Ectodermal cell (in vitro differentiated cells): ENCODE measurements at regions not wholly inside any gene's neighbourhood (a gene's known extent, or its start where the extent isn't known, plus 50 kb on each side); places are given as distances from the start of the nearest gene placed in this dataset.

Experiments used
- H3K27ac ChIP-seq: 2 replicates; pipeline ENCODE4 v1.7.0; 2013; ENCODE audit warnings: mild to moderate bottlenecking, low read depth, low read length; ENCODE audit not compliant: insufficient read depth, poor library complexity, severe bottlenecking
- H3K27me3 ChIP-seq: 2 replicates; pipeline ENCODE4 v1.7.0; 2013; ENCODE audit warnings: mild to moderate bottlenecking, low read length; ENCODE audit not compliant: insufficient read depth, control insufficient read depth, poor library complexity, severe bottlenecking
- H3K36me3 ChIP-seq: one replicate; pipeline ENCODE4 v1.7.0; 2013; ENCODE audit warnings: low read length; ENCODE audit not compliant: control insufficient read depth, insufficient read depth
- H3K4me1 ChIP-seq: one replicate; pipeline ENCODE4 v1.7.0; 2013; ENCODE audit warnings: low read length; ENCODE audit not compliant: control insufficient read depth, insufficient read depth
- H3K4me3 ChIP-seq: 2 replicates; pipeline ENCODE4 v1.7.0; 2013; ENCODE audit warnings: low read depth, low read length, control low read depth; ENCODE audit not compliant: insufficient read depth
- H3K9me3 ChIP-seq: 2 replicates; pipeline ENCODE4 v1.7.0; 2013; ENCODE audit warnings: mild to moderate bottlenecking, low read length, moderate library complexity; ENCODE audit not compliant: control insufficient read depth
- WGBS, 2 experiments: methylation state at CpG; one replicate each; pipeline ENCODE4 v1.1.7; 2013; ENCODE audit warnings: missing lambda C conversion rate in 2 of 2; 5-methylcytosine and 5-hydroxymethylcytosine counted together

DNA sequence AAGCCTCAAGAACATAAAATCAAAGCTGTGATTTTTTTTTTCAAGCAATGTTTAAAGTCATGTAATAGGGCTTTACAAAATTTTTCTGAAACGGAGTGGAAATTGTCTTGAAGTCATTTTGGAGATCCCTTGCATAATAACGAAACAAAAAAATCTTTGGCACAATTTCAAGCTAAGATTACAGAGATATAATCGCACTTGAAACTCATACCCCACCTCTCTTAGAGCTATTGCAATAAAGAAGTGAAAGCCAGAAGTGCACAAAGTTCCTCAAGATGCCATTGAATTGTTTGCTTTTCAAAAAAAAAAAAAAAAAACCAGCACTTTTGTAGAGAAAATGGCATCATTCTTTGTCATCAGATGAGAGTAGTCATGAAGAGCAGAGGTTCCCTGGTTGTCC lies 152.3 kb downstream of the PAX3 start:
- 88 to 92% methylated on average over 3 of the region's 3 CpGs for WGBS, 2 experiments
- H3K9me3 ChIP-seq: no peaks in the 10 kb centered on the region
- no peaks in the 10 kb centered on the region for H3K27me3 ChIP-seq
- H3K4me3 ChIP-seq: no peak overlapping the region
- no peaks in the 10 kb centered on the region for H3K36me3 ChIP-seq
- no peak overlapping the region for H3K27ac ChIP-seq
- no peaks in the 10 kb centered on the region for H3K4me1 ChIP-seq

DNA sequence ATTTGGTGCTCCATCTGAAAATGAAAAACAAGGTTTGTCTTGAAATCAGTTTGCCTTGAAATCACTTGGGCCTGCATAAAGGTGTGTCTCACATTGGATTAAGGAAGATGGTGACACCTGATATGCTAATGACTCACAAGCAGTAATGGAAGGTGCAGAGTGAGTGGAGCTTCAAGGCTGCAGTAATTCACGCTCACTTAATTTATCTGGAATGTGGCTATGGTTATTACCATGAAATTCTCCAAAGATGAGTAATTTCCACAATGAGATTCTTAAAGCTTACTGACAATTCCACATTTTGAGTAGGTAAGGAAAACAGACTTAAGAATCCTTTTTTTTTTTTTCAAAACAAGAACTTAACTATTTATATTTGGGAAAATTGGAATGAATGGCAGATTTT lies 156.8 kb downstream of the PAX3 start:
- Histone ChIP-seq H3K36me3 (no peaks in the 10 kb centered on the region), H3K27me3 (no peaks in the 10 kb centered on the region), H3K27ac (no peak overlapping the region), H3K4me1 (no peaks in the 10 kb centered on the region), H3K4me3 (no peak overlapping the region), H3K9me3 (no peaks in the 10 kb centered on the region)
- 87 to 100% methylated on average over 1 of the region's 1 CpG for WGBS, 2 experiments

DNA sequence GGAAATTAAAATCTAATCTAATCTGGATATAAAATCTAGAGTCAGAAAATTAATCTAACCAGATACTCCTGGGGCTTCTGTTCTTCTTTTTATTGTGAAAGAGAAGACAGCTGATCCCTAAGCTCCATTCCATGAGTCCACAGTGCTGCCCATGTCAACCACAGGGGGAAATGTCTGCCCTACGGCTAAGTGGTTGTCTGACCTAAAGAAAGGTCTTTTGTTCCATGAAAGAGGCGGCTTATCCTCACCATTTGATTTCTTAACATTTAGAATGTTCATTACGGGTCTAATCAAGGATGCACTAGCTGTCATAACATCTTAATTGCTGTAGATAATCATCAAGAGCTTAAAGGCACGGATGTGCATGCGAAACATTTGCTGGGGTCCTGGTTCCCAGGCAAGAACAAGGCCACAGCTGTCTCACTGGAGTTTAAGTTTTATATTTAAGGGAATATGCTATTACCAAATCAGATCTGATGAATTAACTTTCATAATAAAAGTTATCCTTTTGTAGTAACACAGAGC lies 162.6 kb downstream of the PAX3 start:
- Histone ChIP-seq H3K36me3 (no peaks in the 10 kb centered on the region), H3K4me1 (no peaks in the 10 kb centered on the region), H3K27me3 (no peaks in the 10 kb centered on the region), H3K27ac (no peak overlapping the region), H3K4me3 (no peak overlapping the region), H3K9me3 (no peaks in the 10 kb centered on the region)
- 72 to 78% methylated on average over 5 of the region's 5 CpGs for WGBS, 2 experiments

DNA sequence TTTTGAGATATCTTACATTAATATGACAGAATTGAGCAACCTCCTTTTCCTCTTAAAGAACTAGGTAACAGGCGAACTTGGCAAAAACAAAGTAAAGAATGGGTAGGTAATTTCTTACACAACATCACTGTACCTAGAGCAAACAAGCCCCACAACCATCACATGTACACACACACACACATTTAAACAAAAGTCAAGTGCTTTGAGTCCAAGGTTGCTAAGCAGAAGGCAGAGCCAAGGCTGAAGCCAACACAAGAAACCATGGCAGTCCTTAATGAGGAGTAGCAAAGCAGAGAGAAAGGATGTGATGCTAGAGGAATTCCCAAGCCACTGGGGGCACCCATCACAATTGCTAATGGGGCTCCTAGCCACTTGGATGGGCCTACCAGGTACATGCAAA lies 164.1 kb downstream of the PAX3 start:
- no CpG with 5 or more reads among the region's 1 CpG for WGBS, 2 experiments
- Histone ChIP-seq H3K4me1 (no peaks in the 10 kb centered on the region), H3K9me3 (no peaks in the 10 kb centered on the region), H3K4me3 (no peak overlapping the region), H3K36me3 (no peaks in the 10 kb centered on the region), H3K27me3 (no peaks in the 10 kb centered on the region), H3K27ac (no peak overlapping the region)

DNA sequence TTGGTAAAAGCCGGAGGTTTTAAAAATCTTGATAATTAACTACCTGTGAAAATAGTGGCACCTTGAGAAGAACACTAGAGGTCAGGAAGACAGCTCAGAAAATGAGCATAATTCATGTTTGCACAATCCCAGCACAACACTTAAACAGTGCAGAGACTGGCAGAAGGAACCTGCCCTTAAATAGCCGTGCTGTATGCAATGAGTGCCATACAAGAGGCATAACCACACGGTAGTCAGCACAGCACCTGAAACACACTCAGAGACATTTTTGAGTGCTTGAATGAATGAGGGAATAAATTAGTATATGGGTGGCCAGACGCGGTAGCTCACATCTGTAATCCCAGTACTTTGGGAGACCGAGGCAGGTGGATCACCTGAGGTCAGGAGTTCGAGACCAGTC lies 164.9 kb downstream of the PAX3 start:
- no peaks in the 10 kb centered on the region for H3K27me3 ChIP-seq
- H3K9me3 ChIP-seq: no peaks in the 10 kb centered on the region
- H3K4me1 ChIP-seq: no peaks in the 10 kb centered on the region
- no peaks in the 10 kb centered on the region for H3K36me3 ChIP-seq
- 90 to 97% methylated on average over 6 to 7 of the region's 7 CpGs for WGBS, 2 experiments
- no peak overlapping the region for H3K27ac ChIP-seq
- no peak overlapping the region for H3K4me3 ChIP-seq

DNA sequence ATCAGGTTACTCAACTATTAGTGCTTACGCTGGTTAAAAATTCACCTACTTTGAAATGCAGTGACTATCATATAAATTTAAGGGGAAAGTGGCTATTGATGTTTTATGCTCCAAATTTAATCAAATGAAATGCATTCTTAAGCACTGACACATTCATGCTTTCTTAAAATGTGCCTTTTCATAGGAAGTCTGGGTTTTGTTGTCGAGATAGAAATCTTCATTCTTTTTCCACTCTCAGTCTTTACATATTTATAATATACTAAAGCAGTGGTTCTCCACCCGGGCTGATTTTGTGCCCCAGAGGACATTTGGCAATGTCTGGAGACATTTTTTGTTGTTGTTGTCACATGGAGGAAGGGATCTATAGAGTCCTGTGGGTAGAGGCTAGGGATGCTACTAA lies 167.9 kb downstream of the PAX3 start:
- WGBS, 2 experiments: 91 to 93% methylated on average over 2 to 3 of the region's 3 CpGs
- no peaks in the 10 kb centered on the region for H3K36me3 ChIP-seq
- H3K4me3 ChIP-seq: no peak overlapping the region
- no peaks in the 10 kb centered on the region for H3K9me3 ChIP-seq
- H3K27me3 ChIP-seq: no peaks in the 10 kb centered on the region
- no peak overlapping the region for H3K27ac ChIP-seq
- H3K4me1 ChIP-seq: no peaks in the 10 kb centered on the region

DNA sequence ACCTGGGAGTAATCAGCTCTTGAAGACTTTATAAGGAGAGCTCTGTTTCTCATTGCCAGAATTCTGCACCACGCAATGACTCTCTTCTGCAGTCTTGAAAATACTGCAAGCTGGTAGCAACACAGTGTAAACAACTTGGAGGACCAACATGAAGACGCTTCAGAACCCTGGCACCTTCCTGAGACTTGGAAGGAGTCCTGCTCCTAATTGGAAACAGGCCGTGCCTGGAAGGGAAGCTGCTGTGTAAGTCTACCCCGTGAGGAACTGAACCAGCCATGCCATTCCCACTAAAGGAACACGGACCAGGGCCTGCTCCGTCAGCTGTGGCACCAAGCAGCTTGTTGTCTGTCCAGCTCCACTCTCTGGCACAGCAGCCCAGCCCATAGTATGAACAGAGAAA lies 171.1 kb downstream of the PAX3 start:
- Histone ChIP-seq H3K4me3 (no peak overlapping the region), H3K4me1 (no peaks in the 10 kb centered on the region)
- WGBS, 2 experiments: 93 to 95% methylated on average over 6 of the region's 6 CpGs

DNA sequence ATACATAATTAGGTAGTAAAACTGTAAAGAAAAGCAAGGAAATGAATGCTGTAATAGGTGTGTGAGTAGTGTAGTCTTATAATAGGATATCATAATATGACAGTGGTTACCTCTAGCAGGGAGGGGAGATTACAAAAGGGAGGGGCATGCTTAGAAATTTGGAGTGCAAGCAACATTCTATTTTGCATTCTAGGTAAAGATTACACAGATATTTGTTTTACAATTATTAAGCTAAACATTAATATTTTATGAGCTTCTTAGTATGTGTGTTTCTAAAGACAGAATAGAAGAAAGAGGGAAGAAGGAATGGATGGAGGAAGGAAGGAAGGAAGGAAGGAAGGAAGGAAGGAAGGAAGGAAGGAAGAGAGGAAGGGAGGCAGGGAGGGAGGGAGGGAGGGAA lies 177.9 kb downstream of the PAX3 start:
- no peak overlapping the region for H3K27ac ChIP-seq
- no peak overlapping the region for H3K4me3 ChIP-seq
- H3K9me3 ChIP-seq: no peaks in the 10 kb centered on the region

More for the DNA sequence above, 171.1 kb downstream of the PAX3 start:
- Histone ChIP-seq H3K36me3 (no peaks in the 10 kb centered on the region), H3K27me3 (no peaks in the 10 kb centered on the region), H3K27ac (no peak overlapping the region), H3K9me3 (no peaks in the 10 kb centered on the region)

DNA sequence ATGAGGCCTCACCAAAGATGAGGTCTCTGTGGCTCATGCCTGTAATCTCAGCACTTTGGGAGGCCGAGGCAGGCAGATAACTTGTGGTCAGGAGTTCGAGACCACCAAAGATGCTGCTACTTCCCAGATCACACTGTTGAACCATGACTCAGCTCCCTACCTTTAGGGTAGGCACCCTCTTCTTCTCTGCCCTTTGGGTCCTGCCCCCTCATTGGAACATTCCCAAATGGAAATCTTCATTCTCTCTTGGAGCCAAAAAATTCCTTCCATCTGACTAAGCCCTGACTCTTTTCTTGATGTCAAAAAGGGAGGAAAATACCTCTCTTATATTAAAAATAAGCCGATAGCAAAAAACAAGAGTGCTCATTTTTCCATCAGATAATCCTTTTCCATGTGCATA lies 183.5 kb downstream of the PAX3 start:
- Histone ChIP-seq H3K27me3 (no peaks in the 10 kb centered on the region), H3K36me3 (no peaks in the 10 kb centered on the region), H3K4me3 (no peak overlapping the region), H3K4me1 (no peaks in the 10 kb centered on the region), H3K27ac (no peak overlapping the region), H3K9me3 (no peaks in the 10 kb centered on the region)
- WGBS, 2 experiments: 89 to 91% methylated on average over 2 to 3 of the region's 3 CpGs

More for the DNA sequence above, 177.9 kb downstream of the PAX3 start:
- H3K4me1 ChIP-seq: no peaks in the 10 kb centered on the region
- H3K27me3 ChIP-seq: no peaks in the 10 kb centered on the region
- no peaks in the 10 kb centered on the region for H3K36me3 ChIP-seq

DNA sequence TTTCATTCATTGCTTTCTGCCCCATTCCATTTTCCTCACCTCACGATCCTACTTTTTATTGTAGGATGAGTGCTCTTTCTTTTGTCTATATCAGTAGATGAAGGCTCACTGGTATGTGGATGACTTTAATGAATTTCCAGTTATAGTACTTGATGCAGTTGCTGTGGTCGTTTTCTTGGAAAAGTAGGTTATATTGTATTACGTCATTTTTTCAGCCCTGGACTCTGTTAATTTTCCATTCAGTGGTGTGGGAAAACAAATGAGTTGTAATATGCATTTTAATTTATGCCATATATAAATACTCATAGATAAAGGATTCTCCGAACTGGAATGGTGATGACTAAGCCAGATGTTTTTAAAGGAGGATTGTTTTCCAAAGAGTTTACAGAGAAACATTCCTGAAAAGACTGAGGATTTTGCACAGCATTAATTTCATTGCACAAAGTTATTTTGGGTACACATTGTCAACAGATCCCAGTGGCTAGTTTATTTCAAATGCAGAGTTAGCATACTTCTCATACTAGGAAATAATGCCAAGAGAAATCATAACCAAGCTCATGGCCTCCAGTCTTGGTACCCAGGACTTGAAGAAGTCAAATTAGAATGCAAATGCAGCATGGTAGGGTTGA lies 189.7 kb downstream of the PAX3 start:
- Histone ChIP-seq H3K9me3 (no peaks in the 10 kb centered on the region), H3K36me3 (no peaks in the 10 kb centered on the region), H3K4me1 (peaks cover 3% of the 10 kb centered on the region), H3K4me3 (no peak overlapping the region), H3K27ac (no peak overlapping the region), H3K27me3 (no peaks in the 10 kb centered on the region)
- WGBS, 2 experiments: 95 to 96% methylated on average over 2 to 4 of the region's 4 CpGs

DNA sequence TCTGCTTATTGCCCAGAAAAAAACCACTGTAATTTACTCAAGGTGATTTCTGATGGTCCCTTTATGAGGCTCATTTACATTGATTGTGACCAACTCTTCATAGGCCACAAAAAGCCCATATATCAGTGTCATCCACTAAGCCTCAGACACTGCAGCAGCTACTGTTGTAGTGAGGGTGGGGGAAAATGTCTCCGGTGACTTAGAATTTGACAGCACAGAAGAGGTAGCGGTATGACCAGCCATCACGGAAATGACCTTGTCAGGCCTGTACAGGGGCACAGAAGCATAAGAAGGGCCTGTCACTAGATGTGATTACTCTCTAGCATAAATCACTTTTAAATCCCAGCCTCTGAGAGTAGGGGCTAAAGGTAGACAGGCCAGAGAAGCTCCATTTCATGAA lies 190.3 kb downstream of the PAX3 start:
- Histone ChIP-seq H3K36me3 (no peaks in the 10 kb centered on the region), H3K9me3 (no peaks in the 10 kb centered on the region), H3K27ac (no peak overlapping the region), H3K4me1 (peaks cover 8% of the 10 kb centered on the region), H3K4me3 (no peak overlapping the region), H3K27me3 (no peaks in the 10 kb centered on the region)
- 75 to 82% methylated on average over 3 of the region's 3 CpGs for WGBS, 2 experiments
